Thymus (tissue), 11 donors: ENCODE measurements at regions not wholly inside any gene's neighbourhood (a gene's known extent, or its start where the extent isn't known, plus 50 kb on each side); places are given as distances from the start of the nearest gene placed in this dataset.

Experiments used
- DNase-seq, 9 donors: peaks; one replicate each; pipeline ENCODE4 v3.0.0-alpha.2; 2013; ENCODE audit warnings: low spot score in 9 of 9, low read depth in 6 of 9, missing footprints in 1 of 9
- H3K27ac ChIP-seq, 2 donors: one replicate each; pipeline ENCODE4 v1.5.1; 2013; ENCODE audit warnings: control low read depth in 1 of 2, low read depth in 1 of 2, low read length in 1 of 2, mild to moderate bottlenecking in 1 of 2, moderate library complexity in 1 of 2
- H3K27me3 ChIP-seq, 2 donors: one replicate each; pipeline ENCODE4 v1.5.1; 2013; ENCODE audit warnings: low read length in 1 of 2; ENCODE audit not compliant: control insufficient read depth in 2 of 2, insufficient read depth in 1 of 2
- H3K36me3 ChIP-seq, 2 donors: one replicate each; pipeline ENCODE4 v1.5.1; 2013; ENCODE audit warnings: low read length in 1 of 2, mild to moderate bottlenecking in 1 of 2, moderate library complexity in 1 of 2; ENCODE audit not compliant: control insufficient read depth in 2 of 2, insufficient read depth in 2 of 2
- H3K4me1 ChIP-seq, 2 donors: one replicate each; pipeline ENCODE4 v1.5.1; 2013; ENCODE audit warnings: low read length in 2 of 2; ENCODE audit not compliant: control insufficient read depth in 2 of 2, insufficient read depth in 2 of 2
- H3K4me3 ChIP-seq, 2 donors: one replicate each; pipeline ENCODE4 v1.5.1; 2013; ENCODE audit warnings: low read length in 2 of 2, control low read depth in 1 of 2, mild to moderate bottlenecking in 1 of 2
- H3K9me3 ChIP-seq, 2 donors: one replicate each; pipeline ENCODE4 v1.5.1; 2013; ENCODE audit warnings: low read length in 1 of 2, mild to moderate bottlenecking in 1 of 2; ENCODE audit not compliant: control insufficient read depth in 2 of 2, insufficient read depth in 1 of 2
- WGBS: extraction: QIAGEN DNeasy Blood & Tissue Kit; methylation state at CpG from one replicate; pipeline ENCODE4 v1.1.7; 2013; 5-methylcytosine and 5-hydroxymethylcytosine counted together
- donor health status: healthy.

DNA sequence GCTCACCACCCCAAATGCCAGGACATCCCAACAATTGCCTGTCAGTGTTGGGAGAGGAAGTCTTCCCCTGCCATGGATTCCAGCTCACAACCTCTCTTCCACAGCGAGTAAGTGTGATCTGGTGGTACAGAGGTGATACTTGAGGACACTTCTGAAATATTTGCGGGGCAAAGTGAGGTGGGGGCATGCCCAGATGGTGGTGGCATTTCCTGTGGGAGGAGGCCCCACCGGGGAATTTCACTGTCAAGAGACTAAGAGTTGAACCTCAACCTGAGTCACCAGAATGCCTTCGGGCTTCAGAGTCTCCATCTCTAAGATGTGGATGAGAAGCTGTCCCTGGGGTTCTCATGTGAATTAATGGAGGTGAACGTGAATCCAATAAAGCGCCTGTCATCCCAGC lies 122.3 kb upstream of the RFLNA start:
- 86% methylated on average over 6 of the region's 6 CpGs for WGBS
- peaks cover 0 to 4% of the 10 kb centered on the region in 2 donors for H3K9me3 ChIP-seq
- no peak for DNase-seq
- H3K36me3 ChIP-seq = no peaks in the 10 kb centered on the region
- H3K27me3 ChIP-seq = no peaks in the 10 kb centered on the region
- H3K4me3 ChIP-seq = no peak overlapping the region
- no peaks in the 10 kb centered on the region for H3K4me1 ChIP-seq
- H3K27ac ChIP-seq = no peak overlapping the region

DNA sequence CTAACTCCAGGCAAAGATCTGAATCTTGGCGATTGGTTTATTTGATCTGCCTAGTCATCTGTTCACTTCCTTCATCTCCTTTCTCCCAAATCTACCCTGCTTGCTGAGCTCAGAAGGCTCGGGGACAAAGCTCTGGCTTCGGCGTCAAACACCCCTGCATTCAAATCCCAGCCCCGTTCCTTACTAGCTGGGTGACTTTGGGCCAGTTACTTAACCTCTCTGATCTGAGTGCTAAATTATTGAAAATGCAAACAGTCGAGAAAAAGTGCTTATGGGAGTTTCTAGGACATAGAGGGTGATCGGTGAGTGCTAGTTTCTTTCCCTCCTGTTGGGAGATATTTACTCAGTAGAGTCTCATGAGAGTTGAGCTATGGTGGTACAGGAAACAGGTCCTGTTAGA lies 121.2 kb upstream of the RFLNA start:
- H3K4me3 ChIP-seq = no peak overlapping the region
- no peak overlapping the region for H3K27ac ChIP-seq
- WGBS = 96% methylated on average over 7 of the region's 7 CpGs
- peaks cover 0 to 4% of the 10 kb centered on the region in 2 donors for H3K9me3 ChIP-seq
- no peaks in the 10 kb centered on the region for H3K36me3 ChIP-seq
- DNase-seq = no peak
- H3K4me1 ChIP-seq = no peaks in the 10 kb centered on the region
- H3K27me3 ChIP-seq = no peaks in the 10 kb centered on the region

DNA sequence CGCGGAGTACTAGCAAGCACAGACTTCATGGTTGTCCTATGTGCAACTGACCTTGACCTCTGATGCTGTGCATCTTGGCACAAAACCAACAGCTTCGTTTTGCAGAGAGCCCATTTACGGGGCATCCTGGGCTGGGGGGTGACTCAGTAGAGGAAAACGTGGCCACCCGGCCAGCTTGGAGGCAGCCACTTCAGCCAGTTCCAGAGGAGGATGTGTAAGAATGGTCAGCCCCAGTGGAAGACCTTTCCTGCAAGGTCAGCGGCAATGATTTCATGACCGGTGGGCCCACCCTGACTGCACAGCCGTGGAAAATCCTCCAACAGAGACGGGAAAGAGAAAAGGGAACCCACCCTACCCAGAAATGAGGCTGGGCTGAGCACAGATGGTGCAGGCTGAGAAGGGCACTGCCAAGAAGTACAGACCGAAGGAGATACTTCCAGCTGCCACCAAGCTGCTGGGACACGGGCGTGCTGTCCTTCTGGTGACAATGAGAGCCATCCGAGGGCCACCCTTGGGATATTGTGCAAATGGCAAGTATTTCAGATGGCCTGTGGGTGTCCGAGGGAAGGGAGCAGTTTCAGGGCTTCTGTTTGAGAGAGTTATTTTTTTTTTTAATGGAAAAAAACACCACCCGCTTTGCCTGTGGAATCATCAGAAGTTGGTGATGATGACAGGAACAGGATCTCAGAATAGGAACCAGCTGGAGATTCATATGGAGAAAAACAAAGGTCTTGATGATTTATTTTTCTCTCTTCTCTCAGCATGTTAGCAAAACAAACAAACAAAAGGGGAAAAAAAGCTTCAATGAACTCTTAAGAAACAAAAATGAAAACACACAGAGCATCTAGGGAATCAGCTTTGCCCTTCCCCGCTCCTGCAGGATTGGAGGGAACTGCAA lies 120.2 kb upstream of the RFLNA start:
- Histone ChIP-seq H3K4me1 (no peaks in the 10 kb centered on the region), H3K4me3 (no peak overlapping the region), H3K27ac (no peak overlapping the region), H3K27me3 (no peaks in the 10 kb centered on the region), H3K36me3 (no peaks in the 10 kb centered on the region), H3K9me3 (no peaks in the 10 kb centered on the region)
- 92% methylated on average over 17 of the region's 17 CpGs for WGBS
- DNase-seq = no peak

DNA sequence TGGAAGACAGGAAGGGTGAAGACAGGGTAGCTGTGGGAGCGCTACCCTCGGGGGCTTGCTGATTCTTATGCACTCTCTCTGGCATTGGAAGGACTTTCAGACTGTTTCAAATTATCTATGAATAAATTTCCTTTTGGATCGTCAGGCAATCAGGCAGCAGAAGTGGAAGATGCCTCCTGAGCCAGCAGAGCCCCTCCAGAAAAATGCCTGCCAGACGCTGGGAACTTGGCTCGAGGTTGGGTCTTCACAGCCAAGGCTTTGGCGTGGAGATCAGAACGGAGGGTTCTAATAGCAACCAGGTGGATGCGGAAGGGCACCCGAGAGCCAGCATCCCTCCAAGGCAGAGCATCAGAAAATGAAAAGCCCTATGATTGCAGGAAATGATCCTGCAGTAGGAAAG lies 119.2 kb upstream of the RFLNA start:
- H3K36me3 ChIP-seq = no peaks in the 10 kb centered on the region
- no peaks in the 10 kb centered on the region for H3K9me3 ChIP-seq
- no peaks in the 10 kb centered on the region for H3K27me3 ChIP-seq
- H3K4me1 ChIP-seq = no peaks in the 10 kb centered on the region
- DNase-seq = no peak
- no peak overlapping the region for H3K4me3 ChIP-seq
- WGBS = 93% methylated on average over 9 of the region's 9 CpGs
- no peak overlapping the region for H3K27ac ChIP-seq

DNA sequence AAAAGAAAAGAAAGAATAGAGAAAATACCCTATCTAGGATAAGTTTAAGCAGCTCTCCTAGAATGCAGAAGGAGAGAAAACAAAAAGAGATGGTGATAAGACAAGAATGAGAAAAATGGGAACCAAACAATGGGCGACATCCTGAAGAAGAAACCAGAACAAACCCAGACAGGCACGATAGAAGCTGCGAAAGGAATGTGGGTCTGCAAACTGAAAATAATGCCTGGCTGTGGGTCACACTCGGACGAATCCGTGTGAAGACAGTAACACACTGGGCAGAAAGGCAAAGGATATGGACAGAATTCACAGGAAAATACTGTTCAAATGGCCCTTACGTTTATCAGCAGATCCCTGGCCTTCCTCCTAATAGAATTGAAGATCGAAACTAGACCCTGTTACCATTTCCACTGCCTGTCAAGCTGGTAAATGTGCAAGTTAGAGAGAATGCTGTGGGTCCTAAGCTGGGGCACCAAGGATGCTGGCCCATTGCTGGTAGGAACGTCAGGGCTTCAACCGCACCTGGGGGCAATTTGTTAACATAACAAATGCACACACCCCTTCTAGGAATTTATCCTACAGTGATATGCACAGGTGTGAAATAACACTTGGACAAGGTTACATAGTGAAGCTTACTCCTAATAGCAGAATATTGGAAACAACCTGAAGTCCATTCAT lies 117.5 kb upstream of the RFLNA start:
- no peaks in the 10 kb centered on the region for H3K27me3 ChIP-seq
- no peak for DNase-seq
- H3K27ac ChIP-seq = no peak overlapping the region
- no peaks in the 10 kb centered on the region for H3K4me1 ChIP-seq
- no peaks in the 10 kb centered on the region for H3K9me3 ChIP-seq
- 98% methylated on average over 10 of the region's 10 CpGs for WGBS
- no peaks in the 10 kb centered on the region for H3K36me3 ChIP-seq
- H3K4me3 ChIP-seq = no peak overlapping the region

DNA sequence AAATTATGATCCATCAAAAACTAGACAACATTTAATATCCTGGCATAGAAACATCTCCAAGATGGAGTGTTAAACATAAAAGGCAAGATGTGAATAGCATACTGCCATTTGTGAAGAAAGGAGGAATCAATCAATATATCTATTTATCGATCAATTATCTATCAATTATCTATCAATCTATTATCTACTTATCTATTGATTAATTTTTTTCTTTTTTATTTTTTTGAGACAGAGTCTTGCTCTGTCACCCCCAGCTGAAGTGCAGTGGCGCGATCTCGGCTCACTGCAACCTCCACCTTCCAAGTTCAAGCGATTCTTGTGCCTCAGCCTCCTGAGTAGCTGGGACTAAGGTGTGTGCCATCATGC lies 117.0 kb upstream of the RFLNA start:
- no peak overlapping the region for H3K27ac ChIP-seq
- no peaks in the 10 kb centered on the region for H3K27me3 ChIP-seq
- 99% methylated on average over 5 of the region's 5 CpGs for WGBS
- DNase-seq = no peak
- H3K36me3 ChIP-seq = no peaks in the 10 kb centered on the region
- H3K4me3 ChIP-seq = no peak overlapping the region
- H3K4me1 ChIP-seq = no peaks in the 10 kb centered on the region
- no peaks in the 10 kb centered on the region for H3K9me3 ChIP-seq

DNA sequence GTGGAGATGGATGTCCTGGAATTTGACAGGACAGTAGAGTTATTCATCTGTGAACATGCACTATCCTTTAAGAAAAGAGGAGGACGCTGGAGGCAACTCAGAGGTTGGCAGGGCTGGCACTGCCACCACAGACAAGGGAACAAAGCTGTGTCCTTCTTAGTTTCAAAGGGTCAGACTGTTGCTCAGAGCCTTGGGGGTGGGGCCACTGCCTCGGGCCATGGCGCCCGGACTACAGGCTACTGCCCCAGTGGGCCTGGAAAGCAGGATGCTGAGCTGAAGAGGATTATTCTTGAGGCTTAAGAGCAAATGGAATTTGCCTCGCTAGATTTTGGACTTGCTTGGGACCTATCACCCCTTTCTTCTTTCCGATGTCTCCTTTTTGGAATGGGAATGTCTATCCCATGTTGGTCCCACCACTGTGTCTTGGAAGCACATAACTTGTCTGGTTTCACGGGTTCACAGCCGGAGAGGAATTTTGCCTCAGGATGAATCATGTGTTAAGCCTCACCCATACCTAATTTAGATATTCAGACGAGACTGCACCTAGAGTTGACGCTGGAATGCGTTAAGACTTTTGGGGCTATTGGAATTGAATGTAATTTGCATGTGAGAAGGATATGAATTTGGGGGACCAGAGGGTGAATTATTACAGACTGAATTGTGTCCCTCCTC lies 114.8 kb upstream of the RFLNA start:
- no peak overlapping the region for H3K27ac ChIP-seq
- H3K9me3 ChIP-seq = no peaks in the 10 kb centered on the region
- WGBS = 97% methylated on average over 11 of the region's 11 CpGs
- no peaks in the 10 kb centered on the region for H3K27me3 ChIP-seq
- H3K4me3 ChIP-seq = no peak overlapping the region
- no peaks in the 10 kb centered on the region for H3K36me3 ChIP-seq
- DNase-seq = no peak
- no peaks in the 10 kb centered on the region for H3K4me1 ChIP-seq

DNA sequence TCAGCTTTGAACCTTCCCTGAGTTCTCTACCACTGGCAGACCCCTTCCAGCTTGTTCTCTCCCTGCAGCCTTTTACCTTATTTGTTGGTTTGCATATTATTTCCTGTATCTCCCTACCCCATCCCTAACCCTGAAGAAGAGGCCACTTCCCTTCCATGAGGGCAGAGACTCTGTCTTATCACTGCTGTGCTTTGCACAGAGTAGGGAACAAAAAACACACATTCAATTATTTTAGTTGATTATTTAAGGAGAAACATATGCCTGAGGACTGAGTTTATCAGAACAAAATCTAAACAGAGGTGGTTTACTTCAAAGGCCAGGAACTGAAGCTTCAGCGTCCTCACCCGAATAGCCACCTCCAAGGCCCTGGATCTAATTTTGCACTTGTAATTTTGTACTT lies 111.7 kb upstream of the RFLNA start:
- DNase-seq = no peak
- Histone ChIP-seq H3K9me3 (no peaks in the 10 kb centered on the region), H3K4me3 (no peak overlapping the region), H3K27ac (no peak overlapping the region), H3K27me3 (no peaks in the 10 kb centered on the region), H3K4me1 (peaks cover 0 to 9% of the 10 kb centered on the region in 2 donors), H3K36me3 (no peaks in the 10 kb centered on the region)
- 38% methylated on average over 2 of the region's 2 CpGs for WGBS

DNA sequence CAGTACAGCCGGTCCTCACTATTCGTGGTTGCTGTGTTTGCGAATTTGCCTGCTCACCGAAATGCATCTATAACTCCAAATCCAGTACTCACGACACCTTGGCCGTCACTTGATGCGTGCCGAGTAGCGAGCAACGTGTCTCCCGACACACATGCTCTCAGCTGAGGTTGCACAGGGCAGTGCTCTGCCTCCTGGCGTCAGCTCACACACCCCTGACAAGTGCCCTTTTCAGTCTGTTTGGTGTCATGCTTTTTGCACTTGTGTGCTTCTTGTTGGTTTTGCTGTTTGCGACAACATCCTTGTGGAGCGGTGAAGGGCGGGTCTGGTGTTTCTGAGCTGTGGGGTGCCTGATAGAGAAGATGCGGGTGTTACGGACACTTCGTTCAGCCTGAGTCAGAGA lies 110.4 kb upstream of the RFLNA start:
- no peak for DNase-seq
- WGBS = 92% methylated on average over 18 of the region's 18 CpGs
- no peak overlapping the region for H3K27ac ChIP-seq

More for the DNA sequence above, 110.4 kb upstream of the RFLNA start:
- Histone ChIP-seq H3K9me3 (no peaks in the 10 kb centered on the region), H3K36me3 (no peaks in the 10 kb centered on the region), H3K27me3 (no peaks in the 10 kb centered on the region), H3K4me3 (no peak overlapping the region), H3K4me1 (peaks cover 0 to 9% of the 10 kb centered on the region in 2 donors)
